Muscle of leg (tissue), 3 donors: ENCODE measurements at regions not wholly inside any gene's neighbourhood (a gene's known extent, or its start where the extent isn't known, plus 50 kb on each side); places are given as distances from the start of the nearest gene placed in this dataset.
A peak's percentile ranks its signal among the peaks of the same experiment; 100 is the strongest.

Experiments
- DNase-seq: peaks from one replicate; pipeline ENCODE4 v3.0.0; 2013
- H3K27ac ChIP-seq: one replicate; pipeline ENCODE4 v1.5.1; 2013; ENCODE audit warnings: mild to moderate bottlenecking, low read length, control low read depth
- H3K27me3 ChIP-seq: one replicate; pipeline ENCODE4 v1.6.1; 2013; ENCODE audit warnings: low read length; ENCODE audit not compliant: control insufficient read depth, insufficient read depth
- H3K36me3 ChIP-seq: one replicate; pipeline ENCODE4 v1.6.1; 2013; ENCODE audit warnings: low read length; ENCODE audit not compliant: control insufficient read depth, insufficient read depth
- H3K4me1 ChIP-seq: one replicate; pipeline ENCODE4 v1.6.1; 2013; ENCODE audit warnings: low read length; ENCODE audit not compliant: control insufficient read depth, insufficient read depth
- H3K4me3 ChIP-seq: one replicate; pipeline ENCODE4 v1.5.1; 2013; ENCODE audit warnings: low read length, control low read depth
- H3K9me3 ChIP-seq: replicated peaks from 2 replicates; pipeline ENCODE4 v1.6.1; 2013; ENCODE audit warnings: low read depth, low read length; ENCODE audit not compliant: control insufficient read depth
- WGBS: methylation state at CpG from one replicate; pipeline ENCODE4 v1.1.5; 2013; ENCODE audit warnings: missing lambda C conversion rate; ENCODE audit not compliant: insufficient coverage; 5-methylcytosine and 5-hydroxymethylcytosine counted together

GRCh38 chr3:80785475-80785874 is 976.0 kb downstream of the GBE1 start:
- no peak overlapping the region for H3K4me3 ChIP-seq
- WGBS, result no CpG with 5 or more reads among the region's 3 CpGs

GRCh38 chr3:80771085-80771484 is 990.4 kb downstream of the GBE1 start:
- H3K27me3 ChIP-seq, result no peaks in the 10 kb centered on the region
- H3K4me1 ChIP-seq, result no peaks in the 10 kb centered on the region
- no peaks in the 10 kb centered on the region for H3K9me3 ChIP-seq
- no peaks in the 10 kb centered on the region for H3K36me3 ChIP-seq
- peak overlapping the region; percentile 20 for H3K4me3 ChIP-seq
- peak; percentile 4 for DNase-seq
- no peak overlapping the region for H3K27ac ChIP-seq
- WGBS, result 60% methylated on average over 3 of the region's 7 CpGs

More at GRCh38 chr3:80785475-80785874, 976.0 kb downstream of the GBE1 start:
- Histone ChIP-seq H3K4me1 (no peaks in the 10 kb centered on the region), H3K36me3 (no peaks in the 10 kb centered on the region), H3K27me3 (no peaks in the 10 kb centered on the region), H3K9me3 (no peaks in the 10 kb centered on the region), H3K27ac (no peak overlapping the region)
- DNase-seq, result no peak

DNA sequence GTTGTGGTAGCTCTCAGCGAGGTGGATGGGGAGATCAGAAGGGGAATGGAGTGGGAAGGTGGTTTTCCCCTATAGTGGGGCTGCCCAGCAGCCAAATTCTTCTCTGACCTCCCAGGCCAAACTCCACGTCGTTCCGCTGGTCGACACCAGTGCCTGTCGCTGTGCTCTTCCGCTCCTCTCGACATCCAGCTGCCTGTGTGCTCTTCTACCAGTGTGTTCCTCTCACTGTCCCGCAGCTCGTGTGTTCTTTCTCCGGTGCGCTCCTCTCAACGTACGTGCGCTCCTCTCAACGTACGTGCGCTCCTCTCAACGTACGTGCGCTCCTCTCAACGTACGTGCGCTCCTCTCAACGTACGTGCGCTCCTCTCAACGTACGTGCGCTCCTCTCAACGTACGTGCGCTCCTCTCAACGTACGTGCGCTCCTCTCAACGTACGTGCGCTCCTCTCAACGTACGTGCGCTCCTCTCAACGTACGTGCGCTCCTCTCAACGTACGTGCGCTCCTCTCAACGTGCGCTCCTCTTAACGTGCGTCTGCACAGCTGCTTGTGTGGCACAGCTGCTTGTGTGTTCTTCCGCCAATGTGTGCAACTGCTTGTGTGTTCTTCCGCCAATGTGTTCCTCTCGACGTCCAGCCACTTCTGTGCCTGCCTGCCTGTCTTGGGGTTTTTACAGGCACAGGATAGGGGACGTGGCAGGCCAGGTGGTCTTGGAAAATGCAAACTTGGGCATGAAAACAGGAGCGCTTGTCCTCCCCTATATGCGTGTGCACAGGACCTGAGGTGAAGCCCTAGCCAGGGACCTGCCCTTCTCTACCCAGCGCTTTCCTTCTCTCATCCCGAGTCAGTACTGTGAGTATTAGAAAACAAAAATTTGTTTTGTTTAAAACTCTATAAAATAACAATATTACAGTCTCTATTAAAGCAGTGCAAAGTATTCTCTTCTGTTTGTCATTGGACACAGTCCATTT is 991.1 kb downstream of the GBE1 start:
- no peak for DNase-seq
- Histone ChIP-seq H3K27ac (no peak overlapping the region), H3K4me3 (peak overlapping the region; percentile 23), H3K36me3 (no peaks in the 10 kb centered on the region), H3K4me1 (no peaks in the 10 kb centered on the region), H3K27me3 (no peaks in the 10 kb centered on the region), H3K9me3 (no peaks in the 10 kb centered on the region)
- WGBS, result 80% methylated on average over 31 of the region's 61 CpGs

GRCh38 chr3:80769683-80770082 is 991.8 kb downstream of the GBE1 start:
- Histone ChIP-seq H3K36me3 (no peaks in the 10 kb centered on the region), H3K4me1 (no peaks in the 10 kb centered on the region), H3K27ac (no peak overlapping the region), H3K27me3 (no peaks in the 10 kb centered on the region), H3K4me3 (peak overlapping the region; percentile 23), H3K9me3 (no peaks in the 10 kb centered on the region)
- WGBS, result 96% methylated on average over 11 of the region's 12 CpGs
- DNase-seq, result no peak

- H3K9me3 ChIP-seq, result no peaks in the 10 kb centered on the region
- no peak overlapping the region for H3K4me3 ChIP-seq
- no CpG with 5 or more reads among the region's 4 CpGs for WGBS
- no peak overlapping the region for H3K27ac ChIP-seq
- no peaks in the 10 kb centered on the region for H3K36me3 ChIP-seq
- no peaks in the 10 kb centered on the region for H3K4me1 ChIP-seq
- H3K27me3 ChIP-seq, result no peaks in the 10 kb centered on the region
- no peak for DNase-seq
Measured at GRCh38 chr3:80767604-80768003, 993.8 kb downstream of the GBE1 start.

GRCh38 chr3:80754969-80755368 is 987.2 kb upstream of the ROBO1 start:
- no peak overlapping the region for H3K27ac ChIP-seq
- H3K9me3 ChIP-seq, result no peaks in the 10 kb centered on the region
- no peak overlapping the region for H3K4me3 ChIP-seq
- no peaks in the 10 kb centered on the region for H3K36me3 ChIP-seq
- H3K4me1 ChIP-seq, result no peaks in the 10 kb centered on the region
- DNase-seq, result no peak
- H3K27me3 ChIP-seq, result no peaks in the 10 kb centered on the region
- 90% methylated on average over 2 of the region's 8 CpGs for WGBS

DNA sequence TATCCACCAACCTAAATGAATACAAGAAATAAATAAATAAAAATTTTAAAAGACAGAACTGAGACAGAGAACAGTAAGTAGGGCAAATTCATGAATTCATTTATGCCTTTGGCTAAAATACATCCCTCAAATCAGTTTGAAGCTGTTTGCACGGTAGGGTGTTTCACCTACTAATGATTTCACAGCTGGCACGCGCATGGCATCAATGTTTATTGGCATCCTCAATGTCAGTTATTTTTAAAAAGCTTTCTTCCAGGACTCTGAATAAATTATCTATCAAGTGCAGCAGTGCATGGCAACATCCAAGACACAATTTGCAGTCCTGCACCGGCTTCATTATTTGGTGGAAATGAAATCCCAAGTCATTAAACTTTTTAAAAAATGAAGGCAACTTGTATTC is 985.2 kb upstream of the ROBO1 start:
- no peak for DNase-seq
- Histone ChIP-seq H3K9me3 (no peaks in the 10 kb centered on the region), H3K4me1 (no peaks in the 10 kb centered on the region), H3K4me3 (no peak overlapping the region), H3K27me3 (no peaks in the 10 kb centered on the region), H3K27ac (no peak overlapping the region), H3K36me3 (no peaks in the 10 kb centered on the region)
- 90% methylated on average over 2 of the region's 4 CpGs for WGBS

DNA sequence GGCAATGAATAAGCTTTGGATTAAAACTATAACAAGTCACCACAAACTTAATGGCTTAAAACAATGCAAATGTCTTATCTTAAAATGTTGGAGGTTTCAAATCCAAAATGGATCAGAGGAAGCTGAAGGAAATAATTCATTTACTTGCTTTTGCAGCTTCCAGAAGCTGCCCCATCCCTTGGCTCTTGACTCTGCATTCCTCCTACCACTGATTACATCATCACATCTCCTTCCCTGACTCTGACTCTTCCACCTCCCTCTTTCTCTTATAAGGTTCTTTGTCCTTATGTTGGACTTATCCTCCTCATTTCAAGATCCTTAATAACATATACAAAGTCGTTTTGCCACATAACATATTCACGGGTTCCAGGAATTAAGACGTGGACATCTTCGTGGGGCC is 982.8 kb upstream of the ROBO1 start:
- no peak overlapping the region for H3K27ac ChIP-seq
- no peak overlapping the region for H3K4me3 ChIP-seq
- WGBS, result 90% methylated on average over 4 of the region's 4 CpGs
- no peaks in the 10 kb centered on the region for H3K9me3 ChIP-seq
- no peaks in the 10 kb centered on the region for H3K27me3 ChIP-seq
- H3K36me3 ChIP-seq, result no peaks in the 10 kb centered on the region
- DNase-seq, result no peak
- no peaks in the 10 kb centered on the region for H3K4me1 ChIP-seq

DNA sequence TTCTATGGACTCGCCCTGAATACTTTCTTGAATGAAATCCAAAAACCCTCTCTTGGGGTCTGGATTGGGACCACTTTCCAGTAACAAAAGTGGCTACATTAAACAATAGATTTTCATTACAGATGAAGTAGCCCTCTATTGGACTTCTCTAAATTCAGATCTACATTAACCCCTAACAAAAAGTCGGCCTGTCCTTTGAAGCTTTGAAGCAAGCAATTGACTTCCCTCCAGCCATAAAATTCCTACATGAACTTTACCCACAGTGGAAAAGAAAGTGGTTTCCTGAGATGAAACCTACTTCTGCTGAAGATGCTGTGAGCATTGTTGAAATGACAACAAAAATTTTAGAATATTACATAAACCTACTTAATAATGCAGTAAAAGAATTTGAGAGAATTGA is 967.1 kb upstream of the ROBO1 start:
- peaks cover 3% of the 10 kb centered on the region for H3K9me3 ChIP-seq
- no peaks in the 10 kb centered on the region for H3K36me3 ChIP-seq
- no peak overlapping the region for H3K27ac ChIP-seq
- DNase-seq, result no peak
- H3K27me3 ChIP-seq, result no peaks in the 10 kb centered on the region
- no peaks in the 10 kb centered on the region for H3K4me1 ChIP-seq
- no peak overlapping the region for H3K4me3 ChIP-seq
- WGBS, result 100% methylated on average over 1 of the region's 2 CpGs

DNA sequence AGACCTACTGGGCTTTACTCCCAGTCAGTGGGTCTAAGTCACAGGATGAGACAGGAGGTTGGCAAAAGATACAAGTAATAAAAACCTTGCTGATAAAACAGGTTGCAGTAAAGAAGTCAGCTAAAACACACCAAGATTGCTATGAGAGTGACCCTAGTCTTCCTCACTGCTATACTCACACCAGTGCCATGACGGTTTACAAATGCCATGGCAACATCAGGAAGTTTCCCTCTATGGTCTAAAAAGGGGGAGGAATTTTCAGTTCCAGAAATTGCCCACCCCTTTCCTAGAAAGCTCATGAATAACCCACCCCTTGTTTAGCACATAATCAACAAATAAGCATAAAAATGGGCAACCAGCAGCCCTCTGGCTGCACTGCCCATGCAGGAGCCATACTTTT is 966.7 kb upstream of the ROBO1 start:
- no peaks in the 10 kb centered on the region for H3K4me1 ChIP-seq
- H3K27ac ChIP-seq, result no peak overlapping the region
- no peak for DNase-seq
- WGBS, result no CpG with 5 or more reads among the region's 1 CpG
- peaks cover 3% of the 10 kb centered on the region for H3K9me3 ChIP-seq
- no peaks in the 10 kb centered on the region for H3K36me3 ChIP-seq
- H3K4me3 ChIP-seq, result no peak overlapping the region
- no peaks in the 10 kb centered on the region for H3K27me3 ChIP-seq
